Inferior parietal cortex (tissue), 1 donor: ENCODE measurements at regions not wholly inside any gene's neighbourhood (a gene's known extent, or its start where the extent isn't known, plus 50 kb on each side); places are given as distances from the start of the nearest gene placed in this dataset.
"Not testable (repeated sequence)": the region's sequence is repeated elsewhere in the genome, so short reads cannot be mapped to it uniquely, and the experiment has no call there.

Experiments
- DNase-seq: peaks from one replicate; pipeline ENCODE4 v3.0.0-alpha.2; 2016; ENCODE audit errors: extremely low spot score

DNA sequence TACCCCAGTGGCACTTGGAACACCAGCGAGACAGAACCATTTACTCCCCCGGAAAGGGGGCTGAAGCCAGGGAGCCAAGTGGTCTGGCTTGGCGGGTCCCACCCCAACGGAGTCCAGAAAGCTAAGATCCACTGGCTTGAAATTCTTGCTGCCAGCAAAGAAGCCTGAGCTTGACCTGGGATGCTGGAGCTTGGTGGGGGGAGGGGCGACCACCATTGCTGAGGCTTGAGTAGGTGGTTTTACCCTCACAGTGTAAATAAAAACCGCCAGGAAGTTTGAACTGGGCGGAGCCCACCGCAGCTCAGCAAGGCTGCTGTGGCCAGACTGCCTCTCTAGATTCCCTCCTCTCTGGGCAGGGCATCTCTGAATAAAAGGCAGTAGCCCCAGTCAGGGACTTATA, 62.8 kb downstream of the RPS24 start:
- DNase-seq = not testable (repeated sequence)

DNA sequence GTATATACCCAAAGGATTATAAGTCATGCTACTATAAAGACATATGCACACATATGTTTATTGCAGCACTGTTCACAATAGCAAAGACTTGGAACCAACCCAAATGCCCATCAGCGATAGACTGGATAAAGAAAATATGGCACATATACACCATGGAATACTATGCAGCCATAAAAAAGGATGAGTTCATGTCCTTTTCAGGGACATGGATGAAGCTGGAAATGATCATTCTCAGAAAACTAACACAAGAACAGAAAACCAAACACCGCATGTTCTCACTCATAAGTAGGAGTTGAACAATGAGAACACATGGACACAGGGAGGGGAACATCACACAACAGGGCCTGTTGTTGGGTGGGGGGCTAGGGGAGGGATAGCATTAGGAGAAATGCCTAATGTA, 68.9 kb downstream of the RPS24 start:
- not testable (repeated sequence) for DNase-seq

DNA sequence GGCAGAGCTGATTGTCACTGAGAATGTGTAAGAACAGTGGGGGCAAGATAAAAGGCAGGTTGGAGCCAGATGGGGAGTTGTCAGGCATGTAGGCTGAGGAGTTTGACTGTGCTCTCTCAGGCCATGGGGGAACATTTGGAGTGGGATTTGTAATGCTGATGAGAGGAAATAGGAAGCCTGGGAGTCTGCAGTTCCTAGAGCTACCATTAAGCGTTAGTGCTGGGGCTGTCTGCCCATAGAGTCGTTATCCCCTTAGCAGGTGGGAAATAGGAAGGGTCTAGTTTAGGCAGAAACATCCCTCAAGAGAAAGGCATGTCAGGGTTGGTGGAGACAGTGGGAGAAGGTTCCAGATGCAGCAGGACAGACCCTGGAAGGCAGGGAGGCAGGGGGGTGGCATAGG, 75.5 kb downstream of the RPS24 start:
- no peak for DNase-seq

DNA sequence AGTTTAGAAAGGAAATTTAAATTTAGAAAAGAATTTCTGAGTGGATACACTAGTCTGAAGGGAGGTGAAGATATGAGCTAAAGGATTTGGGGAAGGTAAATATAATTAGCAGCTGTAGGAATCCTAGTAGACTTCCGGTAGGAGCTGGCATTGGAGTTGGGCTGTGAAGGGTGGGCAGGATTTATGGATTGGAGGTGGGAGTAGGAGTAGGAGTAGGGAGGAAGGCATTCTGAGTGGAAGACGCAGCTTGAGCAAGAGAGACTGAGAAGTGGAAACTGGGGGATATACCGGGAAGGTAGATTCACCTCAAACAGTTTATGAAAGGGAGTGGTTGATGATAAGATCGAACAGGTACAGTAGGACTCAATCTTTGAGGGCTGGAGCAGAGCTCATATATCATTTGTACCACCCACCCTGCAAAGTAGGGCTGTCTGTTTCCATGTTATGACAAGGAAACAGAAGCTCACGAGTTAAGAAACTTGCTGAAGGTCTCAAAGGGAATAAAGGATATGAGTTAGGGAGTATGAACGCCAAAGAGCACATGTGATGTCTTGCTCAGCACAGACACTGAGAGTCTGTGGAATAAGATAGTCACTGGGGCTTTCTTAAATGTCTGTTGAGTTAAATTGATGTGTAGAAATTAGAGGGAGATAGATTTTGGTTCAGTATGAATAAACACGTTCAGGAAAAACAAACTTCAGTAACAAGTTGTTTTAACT, 81.6 kb downstream of the RPS24 start:
- no peak for DNase-seq

DNA sequence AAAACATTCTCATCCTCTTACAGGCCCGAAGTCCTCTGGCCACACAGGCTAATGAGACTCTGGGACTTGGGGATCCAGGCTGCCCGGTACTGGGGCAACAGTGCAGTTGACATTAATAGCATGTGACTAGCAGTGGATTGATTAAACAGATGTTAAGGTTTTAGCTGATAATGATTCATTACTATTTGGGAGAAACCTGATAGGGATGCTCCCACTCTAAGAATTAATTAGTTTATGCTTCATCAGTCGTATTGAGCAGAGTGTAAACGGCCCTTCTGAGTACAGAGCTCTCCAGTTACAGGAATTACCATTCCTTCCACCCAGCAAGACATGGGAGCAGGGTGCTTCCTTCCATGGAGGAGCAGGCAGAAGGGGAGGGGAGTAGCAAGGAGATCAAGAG, 82.7 kb downstream of the RPS24 start:
- DNase-seq = no peak

DNA sequence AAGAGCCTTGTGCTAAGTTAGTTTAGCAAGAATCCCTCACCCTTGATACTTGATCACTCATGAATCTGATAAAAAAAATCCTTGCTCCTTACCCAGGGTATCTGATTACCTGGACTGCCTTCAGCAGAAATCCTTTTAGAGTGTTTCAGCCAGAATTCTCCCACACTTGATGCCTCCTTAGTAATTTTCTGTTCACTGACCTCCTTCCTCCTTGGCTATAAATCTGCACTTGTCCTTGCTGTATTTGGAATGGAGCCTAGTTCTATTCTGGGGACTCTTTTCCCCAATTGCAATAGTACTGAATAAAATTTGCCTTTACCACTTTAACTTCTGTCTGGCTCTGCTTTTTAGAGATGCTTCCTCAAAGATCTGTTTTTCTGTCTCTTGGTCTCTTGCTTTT, 84.9 kb downstream of the RPS24 start:
- no peak for DNase-seq

DNA sequence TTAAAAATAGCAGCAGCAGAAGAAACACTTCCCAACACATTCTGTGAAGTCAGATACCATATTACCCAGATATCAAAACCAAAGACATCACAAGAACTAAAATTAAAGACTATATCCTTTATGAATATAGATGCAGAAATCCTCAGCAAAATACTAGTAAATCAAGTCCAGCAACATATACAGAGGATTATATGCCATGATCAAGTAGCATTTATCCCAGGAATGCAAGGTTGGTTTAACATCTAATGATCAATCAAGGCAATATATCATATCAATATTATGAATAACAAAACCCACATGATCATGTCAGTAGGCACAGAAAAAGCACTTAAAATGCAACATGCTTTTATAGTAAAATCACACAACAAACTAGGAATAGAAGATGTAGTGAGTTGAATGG, 88.1 kb downstream of the RPS24 start:
- DNase-seq = no peak

DNA sequence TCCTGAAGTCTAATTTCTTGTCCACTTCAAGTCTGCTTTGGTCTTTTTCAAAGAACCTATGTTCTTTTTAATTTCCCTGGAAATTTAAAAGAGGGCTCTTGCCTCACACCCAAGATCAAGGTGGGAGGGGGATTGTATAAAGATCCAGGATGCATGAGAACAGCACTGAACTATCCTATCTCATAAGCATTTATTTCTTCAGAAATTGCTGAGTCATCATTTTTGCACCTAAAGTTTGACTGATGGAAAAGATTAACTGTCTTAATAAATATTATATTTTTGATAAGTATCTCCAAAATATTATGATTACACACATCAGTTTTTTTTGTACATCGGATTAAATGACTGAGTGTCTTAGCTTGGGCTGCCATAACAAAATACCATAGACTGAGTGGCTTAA, 90.5 kb downstream of the RPS24 start:
- DNase-seq = no peak

DNA sequence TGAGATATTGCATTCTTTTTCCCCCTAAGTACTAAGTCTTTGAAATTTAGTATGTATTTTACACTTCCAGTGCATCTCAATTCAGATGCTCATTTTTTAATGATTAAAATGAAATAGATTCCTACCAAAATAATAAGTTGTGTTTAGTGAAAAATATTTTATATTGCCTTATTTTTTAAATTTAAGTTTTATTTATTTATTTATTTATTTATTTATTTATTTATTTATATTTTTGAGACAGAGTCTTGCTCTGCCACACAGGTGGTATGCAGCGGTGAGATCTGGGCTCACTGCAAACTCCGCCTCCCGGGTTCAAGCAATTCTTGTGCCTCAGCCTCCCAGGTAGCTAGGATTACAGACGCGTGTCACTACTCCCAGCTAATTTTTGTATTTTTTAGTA, 95.5 kb downstream of the RPS24 start:
- DNase-seq = no peak

DNA sequence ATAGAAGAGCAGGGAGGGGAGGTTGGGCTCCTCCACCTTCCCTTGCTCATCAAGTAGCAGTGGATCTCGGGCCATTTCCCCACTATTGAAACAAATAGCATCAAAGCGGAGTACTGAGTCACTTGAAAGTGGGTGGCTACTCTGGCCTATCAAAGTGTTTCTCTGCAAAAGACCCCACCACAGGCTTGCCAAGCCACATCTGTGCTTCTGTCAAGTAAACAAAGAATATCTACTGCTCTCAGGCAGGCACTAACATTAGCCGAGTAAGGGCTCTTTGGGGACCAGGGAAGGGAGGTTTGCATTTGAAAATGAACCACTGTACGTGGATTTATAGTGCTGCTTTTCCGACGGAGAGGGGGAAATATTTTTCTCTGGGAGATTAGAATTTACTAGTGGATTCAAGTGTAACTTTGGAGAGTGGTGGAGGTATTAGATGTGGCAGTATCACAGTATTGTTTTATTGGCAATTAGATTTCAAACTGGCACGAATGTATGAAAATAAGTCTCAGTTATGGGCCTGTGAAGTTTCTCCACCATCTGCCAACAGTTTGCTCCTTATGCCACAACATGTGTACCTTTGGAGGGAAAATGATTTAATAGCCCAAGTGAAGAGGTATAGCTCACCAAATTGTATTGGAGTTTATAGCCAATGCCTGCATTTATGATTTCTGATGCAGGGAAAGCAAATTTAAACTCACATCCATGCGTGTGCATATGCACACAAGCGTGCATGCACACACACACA, 97.5 kb downstream of the RPS24 start:
- no peak for DNase-seq

DNA sequence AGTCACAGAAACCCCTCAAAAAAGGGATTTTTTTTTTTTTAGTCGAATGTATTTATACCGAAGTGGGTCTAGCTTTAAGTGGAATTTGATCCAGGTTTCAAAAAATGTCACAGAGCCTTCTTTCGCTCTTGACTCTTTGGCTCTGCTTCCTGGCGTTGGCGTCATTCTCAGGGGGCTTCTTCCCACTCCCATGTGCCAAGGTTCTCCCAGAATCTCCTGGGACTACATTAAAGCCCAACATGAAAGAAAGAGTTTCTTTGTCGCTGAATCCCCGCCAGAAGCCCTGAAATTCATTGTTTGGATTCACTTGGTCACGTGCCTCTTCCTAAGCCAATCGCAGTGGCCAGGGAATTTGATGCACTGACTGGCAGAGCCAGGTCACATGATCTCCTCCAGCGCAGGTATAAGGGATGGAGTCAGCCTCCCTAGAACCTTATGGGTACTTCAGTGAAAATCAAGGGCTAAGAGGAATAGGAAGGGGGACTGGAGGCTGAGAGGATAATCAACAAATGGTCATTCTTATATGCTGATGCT, 101.2 kb downstream of the RPS24 start:
- no peak for DNase-seq

DNA sequence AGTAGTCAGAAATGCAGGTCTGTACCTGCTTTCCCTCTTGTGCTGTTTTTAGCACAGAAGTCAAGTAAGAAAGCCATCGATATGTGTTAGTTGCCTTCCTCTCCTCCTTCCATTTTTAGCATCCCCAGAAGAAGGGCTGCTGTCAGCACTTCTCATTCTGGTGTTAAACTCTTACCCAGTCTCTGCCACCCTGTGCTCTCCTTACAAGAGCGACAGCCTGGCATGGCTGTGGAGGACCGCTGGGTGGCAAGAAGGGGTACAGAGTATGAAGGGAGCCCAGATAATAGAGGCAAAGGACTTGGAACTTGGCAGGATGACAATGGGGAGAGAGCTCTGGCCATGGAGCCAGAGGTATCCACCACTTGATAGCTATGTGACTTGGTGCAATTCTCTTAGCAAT, 103.5 kb downstream of the RPS24 start:
- DNase-seq = no peak

DNA sequence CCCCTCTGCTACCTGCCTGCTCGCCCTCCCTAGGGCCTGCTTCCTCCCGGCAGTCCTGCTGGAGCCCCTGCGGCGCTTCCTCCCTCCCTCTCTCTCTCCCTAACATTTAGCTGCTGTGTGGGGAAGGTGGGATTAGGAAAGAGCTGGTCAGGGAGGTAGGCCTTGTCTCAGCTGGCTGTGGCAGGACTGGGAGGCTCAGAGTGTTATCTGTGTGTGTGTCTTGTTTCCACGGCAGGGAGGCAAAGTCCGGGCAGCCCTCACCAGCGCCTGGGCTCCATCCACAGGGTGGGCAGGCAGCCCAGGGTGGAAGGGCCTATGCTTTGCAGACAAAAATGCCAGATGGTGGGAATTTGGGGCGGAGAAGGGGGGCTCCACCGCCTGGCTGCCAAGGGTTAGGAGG, 105.7 kb downstream of the RPS24 start:
- DNase-seq = no peak

DNA sequence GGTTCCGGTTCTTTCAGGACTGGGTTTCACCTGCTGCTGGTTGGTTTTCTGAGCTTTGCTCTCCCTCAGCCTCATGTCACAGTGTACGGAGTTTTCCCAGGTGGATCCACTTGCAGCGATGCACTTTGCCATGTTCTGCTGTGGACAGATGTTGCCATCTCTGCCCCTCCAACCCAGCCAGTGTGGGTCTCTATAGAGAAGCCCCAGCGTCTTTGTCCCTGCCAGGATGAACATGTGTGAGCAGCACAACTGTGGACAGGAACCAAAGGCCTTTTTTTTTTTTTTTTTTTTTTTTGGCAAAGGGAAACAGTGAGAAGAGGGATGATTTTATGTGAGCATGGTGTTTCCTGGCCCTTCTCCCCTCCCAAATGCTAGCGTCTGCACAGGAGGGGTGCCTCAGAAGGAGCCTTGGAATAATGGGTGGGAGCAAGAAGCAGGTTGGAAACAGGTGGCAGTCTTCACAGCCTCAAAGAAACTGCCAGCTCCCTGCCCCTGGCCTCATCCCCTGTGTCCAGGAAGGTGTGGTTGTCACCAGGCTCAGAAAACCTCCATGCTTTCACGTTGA, 106.5 kb downstream of the RPS24 start:
- DNase-seq = no peak

DNA sequence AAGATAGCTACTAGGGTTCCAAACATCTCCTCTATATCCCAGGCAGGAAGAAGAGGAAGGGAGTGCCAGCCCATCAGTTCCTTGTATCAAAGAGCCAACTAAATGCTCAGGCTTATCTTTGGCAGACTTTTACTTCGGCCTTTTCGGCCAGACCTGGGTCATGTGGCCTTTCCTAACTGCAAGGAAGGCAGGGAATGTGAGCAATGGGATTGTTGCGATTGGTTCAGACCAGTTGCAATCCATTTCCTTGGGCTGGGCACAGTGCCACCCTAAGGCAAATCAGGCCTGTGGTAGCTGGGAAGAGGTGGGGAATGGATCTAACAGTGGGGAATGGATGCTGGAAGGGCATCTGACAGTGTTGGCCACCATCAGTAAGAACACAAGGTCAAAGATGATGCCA, 109.9 kb downstream of the RPS24 start:
- DNase-seq = no peak

DNA sequence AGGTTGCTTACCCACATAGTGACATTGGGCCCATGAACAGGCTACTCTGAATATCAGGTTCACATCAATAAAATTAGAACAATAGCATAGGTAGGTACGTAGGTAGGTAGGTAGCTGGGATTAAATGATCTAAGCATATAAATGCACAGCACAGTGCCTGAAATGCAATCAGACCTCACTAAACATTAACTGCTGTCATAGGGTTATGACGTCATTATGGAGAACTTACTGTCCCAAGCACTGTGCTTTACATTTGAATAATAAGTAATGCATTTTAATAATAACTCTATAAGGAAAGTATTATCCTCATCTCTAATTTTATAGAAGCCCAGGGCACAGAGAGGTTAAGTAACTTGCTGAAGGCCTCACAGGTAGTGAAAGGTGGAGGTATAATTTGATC, 112.5 kb downstream of the RPS24 start:
- DNase-seq = no peak

DNA sequence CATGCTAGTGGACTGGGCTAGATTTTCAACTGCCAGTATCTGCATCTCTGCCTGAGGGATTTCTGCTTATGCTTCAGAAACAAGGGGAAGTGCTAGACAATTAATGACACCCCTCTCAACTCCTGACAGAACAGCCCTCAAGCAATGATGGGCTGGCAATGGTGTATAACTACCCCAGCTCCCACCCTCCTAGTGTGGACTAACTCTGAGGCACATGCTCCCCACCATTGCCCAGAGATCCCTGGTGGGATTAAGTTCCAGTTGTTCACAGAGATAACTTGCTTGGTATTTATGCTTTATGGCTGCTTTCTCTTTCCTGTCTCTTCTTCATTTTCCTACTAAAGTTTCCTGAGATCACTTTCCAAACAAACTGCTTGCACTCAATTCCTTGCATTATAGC, 113.5 kb downstream of the RPS24 start:
- DNase-seq = no peak

DNA sequence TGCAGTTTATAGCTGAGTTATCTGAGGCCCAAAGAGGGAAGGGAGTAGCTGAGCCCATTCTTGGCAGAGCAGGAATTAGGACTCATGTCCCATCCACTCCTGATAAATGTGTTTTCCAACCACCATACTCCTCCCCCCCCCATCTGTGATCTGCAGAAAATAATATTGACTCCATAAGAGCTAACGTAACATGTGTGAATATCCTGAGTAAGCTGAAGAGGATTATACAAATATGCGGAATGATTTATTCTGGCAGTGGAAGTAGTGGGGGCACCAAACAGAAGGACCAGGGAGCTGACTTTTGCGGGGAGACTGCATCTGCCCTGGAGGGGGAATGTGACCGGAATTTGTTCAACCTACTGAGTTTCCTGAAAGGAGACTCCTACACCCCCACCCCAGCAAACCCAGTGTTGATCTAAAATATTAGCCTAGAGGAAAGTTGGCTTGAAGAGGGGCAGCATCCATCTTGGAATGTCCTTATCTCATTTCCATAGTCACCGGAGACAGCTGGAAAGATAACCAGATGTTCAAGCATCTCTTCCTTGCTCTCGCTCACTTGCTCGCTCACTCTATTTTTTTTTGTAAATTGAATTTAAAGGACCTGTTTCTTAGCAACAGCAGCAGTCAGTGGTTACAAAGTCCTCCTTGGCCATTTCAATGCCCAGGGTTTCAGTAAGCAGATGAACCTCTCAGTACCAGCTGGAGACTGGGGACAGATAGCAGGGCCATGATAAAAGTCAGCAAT, 114.7 kb downstream of the RPS24 start:
- DNase-seq = no peak

DNA sequence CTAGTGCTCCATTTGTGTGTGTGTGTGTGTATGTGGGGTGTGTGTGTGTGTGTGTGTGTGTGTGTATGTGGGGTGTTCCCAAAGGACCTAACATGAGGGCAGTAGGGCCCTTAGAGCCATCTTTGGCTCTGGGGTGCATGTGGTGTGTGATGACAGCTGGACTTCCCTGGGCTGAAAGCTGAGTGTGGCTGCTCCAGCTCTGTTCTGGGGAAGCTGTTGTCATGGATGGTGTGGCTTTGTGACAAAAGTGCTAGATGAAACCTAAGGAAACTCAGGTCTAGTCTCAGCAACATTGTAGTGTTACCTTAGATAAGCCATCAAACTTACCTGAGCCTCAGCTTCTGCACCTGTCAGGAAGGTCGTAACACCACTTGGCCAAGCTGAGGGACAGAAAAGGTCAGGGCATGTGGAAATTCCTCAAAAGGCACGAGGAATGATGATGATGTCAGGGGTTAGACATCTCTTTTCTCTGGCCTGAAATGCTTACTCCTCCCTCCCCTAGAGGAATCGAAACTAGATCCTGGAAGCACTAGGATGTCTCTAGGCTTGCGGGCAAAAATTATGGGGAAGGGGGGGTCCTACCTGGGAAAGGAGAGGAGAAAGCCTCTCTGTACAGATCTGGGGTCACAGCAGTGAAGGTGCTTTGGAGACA, 115.4 kb downstream of the RPS24 start:
- no peak for DNase-seq

DNA sequence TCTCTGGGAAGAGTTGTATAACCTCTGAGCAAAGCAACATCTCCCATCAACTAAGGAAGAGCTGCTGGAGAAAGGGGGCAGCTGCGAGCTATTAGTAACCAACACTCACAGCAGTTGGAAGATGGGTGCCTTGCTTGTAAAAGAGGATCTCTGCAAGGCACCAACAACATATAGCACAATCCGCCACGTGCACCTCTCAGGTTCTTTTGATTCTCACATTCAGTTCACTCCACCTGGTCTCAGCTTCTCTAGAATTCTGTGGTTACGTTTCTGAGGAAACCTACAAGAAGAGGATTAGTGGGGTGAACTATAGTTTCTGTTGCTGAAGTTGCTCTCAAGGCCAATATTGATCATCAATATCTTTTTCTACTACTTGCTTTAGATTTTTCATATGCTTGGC, 117.1 kb downstream of the RPS24 start:
- DNase-seq = no peak

DNA sequence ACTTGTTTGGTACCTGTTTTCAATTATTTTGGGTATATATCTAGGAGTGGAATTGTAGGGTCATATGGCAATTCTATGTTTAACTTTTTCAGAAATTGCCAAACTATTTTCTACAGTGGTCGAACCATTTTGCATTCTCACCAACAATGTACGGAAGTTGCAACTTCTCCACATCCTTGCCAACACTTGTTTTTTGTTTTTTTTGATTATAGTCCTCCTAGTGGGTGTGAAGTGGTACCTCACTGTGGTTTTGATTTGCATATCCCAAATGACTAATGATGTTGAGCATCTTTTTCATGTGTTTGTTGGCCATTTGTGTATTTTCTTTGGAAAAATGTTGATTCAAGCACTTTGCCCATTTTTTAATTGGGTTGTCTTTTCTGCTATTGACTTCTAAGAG, 122.1 kb downstream of the RPS24 start:
- no peak for DNase-seq

DNA sequence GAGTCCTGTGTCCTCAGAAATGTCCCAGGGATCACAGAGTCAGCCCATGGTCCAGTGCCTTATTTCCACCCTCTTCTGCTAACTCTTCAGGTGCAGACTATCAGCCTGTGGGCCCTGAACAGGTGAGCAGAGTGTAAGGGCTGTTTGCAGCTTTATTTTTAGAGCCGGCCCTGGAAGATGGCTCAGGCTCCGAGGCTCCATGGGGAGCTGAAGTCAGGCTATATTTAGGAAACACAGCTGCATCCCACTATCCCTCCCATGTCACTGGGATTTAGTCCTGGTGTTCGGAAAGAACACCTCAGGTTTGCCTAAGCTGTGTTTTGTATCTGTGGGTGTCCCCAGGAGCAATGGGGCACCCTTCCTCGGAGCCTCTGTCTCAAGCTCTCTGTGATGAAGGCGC, 126.9 kb downstream of the RPS24 start:
- DNase-seq = no peak
